NCI-H1048 (cell line): ENCODE measurements at regions not wholly inside any gene's neighbourhood (a gene's known extent, or its start where the extent isn't known, plus 50 kb on each side); places are given as distances from the start of the nearest gene placed in this dataset.
"Not testable (repeated sequence)": the region's sequence is repeated elsewhere in the genome, so short reads cannot be mapped to it uniquely, and the experiment has no call there.

Experiments
- DNase-seq: peaks from one replicate; lab custom pipeline; 2025; lab: John Stamatoyannopoulos, UW

- DNase-seq = no peak
Measured at GRCh38 chr1:232346844-232347243, 283.1 kb downstream of the SIPA1L2 start.

GRCh38 chr1:232344791-232345399 lies 285.0 kb downstream of the SIPA1L2 start:
- DNase-seq = no peak

- DNase-seq = not testable (repeated sequence)
Measured at GRCh38 chr1:232344186-232344585, 285.7 kb downstream of the SIPA1L2 start.

GRCh38 chr1:232340446-232340845 lies 289.5 kb downstream of the SIPA1L2 start:
- DNase-seq = no peak

GRCh38 chr1:232339073-232339472 lies 290.9 kb downstream of the SIPA1L2 start:
- DNase-seq = no peak

- no peak for DNase-seq
Measured at GRCh38 chr1:232335741-232336293, 294.1 kb downstream of the SIPA1L2 start.

- DNase-seq = no peak
Measured at GRCh38 chr1:232335261-232335660, 294.7 kb downstream of the SIPA1L2 start.

- no peak for DNase-seq
Measured at GRCh38 chr1:232334811-232335210, 295.1 kb downstream of the SIPA1L2 start.

GRCh38 chr1:232334246-232334645 lies 295.7 kb downstream of the SIPA1L2 start:
- DNase-seq = no peak

GRCh38 chr1:232333419-232333767 lies 296.5 kb downstream of the SIPA1L2 start:
- no peak for DNase-seq

GRCh38 chr1:232332710-232333418 lies 297.1 kb downstream of the SIPA1L2 start:
- not testable (repeated sequence) for DNase-seq

- no peak for DNase-seq
Measured at GRCh38 chr1:232329103-232329813, 300.7 kb downstream of the SIPA1L2 start.

GRCh38 chr1:232328486-232329102 lies 301.3 kb downstream of the SIPA1L2 start:
- DNase-seq = no peak

- no peak for DNase-seq
Measured at GRCh38 chr1:232327899-232328298, 302.0 kb downstream of the SIPA1L2 start.

- DNase-seq = no peak
Measured at GRCh38 chr1:232327269-232327668, 302.7 kb downstream of the SIPA1L2 start.

GRCh38 chr1:232322162-232322734 lies 307.7 kb downstream of the SIPA1L2 start:
- DNase-seq = no peak

- DNase-seq = no peak
Measured at GRCh38 chr1:232319518-232320210, 310.3 kb downstream of the SIPA1L2 start.

GRCh38 chr1:232319072-232319471 lies 310.9 kb downstream of the SIPA1L2 start:
- DNase-seq = no peak

GRCh38 chr1:232318143-232318542 lies 311.8 kb downstream of the SIPA1L2 start:
- DNase-seq = no peak

GRCh38 chr1:232317350-232317749 lies 312.6 kb downstream of the SIPA1L2 start:
- no peak for DNase-seq

GRCh38 chr1:232316864-232317263 lies 313.1 kb downstream of the SIPA1L2 start:
- no peak for DNase-seq
